Hematopoietic multipotent progenitor cell treated with erythropoietin and hydrocortisone succinate and interleukin-3 and kit ligand, for 17 days (in vitro differentiated cells): ENCODE measurements at regions not wholly inside any gene's neighbourhood (a gene's known extent, or its start where the extent isn't known, plus 50 kb on each side); places are given as distances from the start of the nearest gene placed in this dataset.
"Not testable (repeated sequence)": the region's sequence is repeated elsewhere in the genome, so short reads cannot be mapped to it uniquely, and the experiment has no call there.

ENCODE experiments used
- DNase-seq: peaks from one replicate; pipeline ENCODE4 v3.0.0-alpha.2; 2015; ENCODE audit warnings: low spot score

- no peak for DNase-seq
Observed at GRCh38 chr7:10471280-10472058, 502.2 kb upstream of the PHF14 start.

GRCh38 chr7:10472115-10472514, 501.6 kb upstream of the PHF14 start:
- no peak for DNase-seq

- DNase-seq: no peak
Observed at GRCh38 chr7:10473569-10473968, 500.1 kb upstream of the PHF14 start.

- DNase-seq: no peak
Observed at GRCh38 chr7:10474048-10474447, 499.6 kb upstream of the PHF14 start.

GRCh38 chr7:10475940-10476641, 497.6 kb upstream of the PHF14 start:
- no peak for DNase-seq

- DNase-seq: no peak
Observed at GRCh38 chr7:10476642-10477041, 497.0 kb upstream of the PHF14 start.

GRCh38 chr7:10483671-10484070, 490.0 kb upstream of the PHF14 start:
- no peak for DNase-seq

- DNase-seq: no peak
Observed at GRCh38 chr7:10484767-10485166, 488.9 kb upstream of the PHF14 start.

GRCh38 chr7:10501206-10501884, 472.3 kb upstream of the PHF14 start:
- not testable (repeated sequence) for DNase-seq

GRCh38 chr7:10507032-10507431, 466.6 kb upstream of the PHF14 start:
- DNase-seq: no peak

GRCh38 chr7:10521306-10521705, 452.4 kb upstream of the PHF14 start:
- DNase-seq: no peak

- not testable (repeated sequence) for DNase-seq
Observed at GRCh38 chr7:10533429-10533828, 440.2 kb upstream of the PHF14 start.

- DNase-seq: no peak
Observed at GRCh38 chr7:10536561-10536960, 437.1 kb upstream of the PHF14 start.

GRCh38 chr7:10537764-10538163, 435.9 kb upstream of the PHF14 start:
- DNase-seq: no peak

- DNase-seq: no peak
Observed at GRCh38 chr7:10557375-10557774, 416.3 kb upstream of the PHF14 start.

GRCh38 chr7:10560497-10560896, 413.2 kb upstream of the PHF14 start:
- DNase-seq: no peak

- DNase-seq: no peak
Observed at GRCh38 chr7:10568891-10569290, 404.8 kb upstream of the PHF14 start.

- DNase-seq: no peak
Observed at GRCh38 chr7:10571759-10572158, 401.9 kb upstream of the PHF14 start.

GRCh38 chr7:10577866-10578374, 395.8 kb upstream of the PHF14 start:
- no peak for DNase-seq

- no peak for DNase-seq
Observed at GRCh38 chr7:10579561-10579960, 394.1 kb upstream of the PHF14 start.

GRCh38 chr7:10584886-10585285, 388.8 kb upstream of the PHF14 start:
- DNase-seq: no peak

GRCh38 chr7:10588084-10588483, 385.6 kb upstream of the PHF14 start:
- no peak for DNase-seq

GRCh38 chr7:10592604-10593003, 381.1 kb upstream of the PHF14 start:
- DNase-seq: no peak
